NCI-H1048 (cell line): ENCODE measurements at regions not wholly inside any gene's neighbourhood (a gene's known extent, or its start where the extent isn't known, plus 50 kb on each side); places are given as distances from the start of the nearest gene placed in this dataset.
"Not testable (repeated sequence)": the region's sequence is repeated elsewhere in the genome, so short reads cannot be mapped to it uniquely, and the experiment has no call there.

ENCODE experiments used
- DNase-seq: peaks from one replicate; lab custom pipeline; 2025; lab: John Stamatoyannopoulos, UW

GRCh38 chr17:14621826-14622614 is 321.1 kb downstream of the HS3ST3B1 start:
- DNase-seq, result no peak

GRCh38 chr17:14619821-14620220 is 318.9 kb downstream of the HS3ST3B1 start:
- DNase-seq, result no peak

- no peak for DNase-seq
Measured at GRCh38 chr17:14616528-14616927, 315.6 kb downstream of the HS3ST3B1 start.

GRCh38 chr17:14605267-14605599 is 304.4 kb downstream of the HS3ST3B1 start:
- DNase-seq, result no peak

GRCh38 chr17:14604591-14605266 is 303.8 kb downstream of the HS3ST3B1 start:
- no peak for DNase-seq

- DNase-seq, result no peak
Measured at GRCh38 chr17:14596224-14596623, 295.3 kb downstream of the HS3ST3B1 start.

GRCh38 chr17:14595656-14596055 is 294.8 kb downstream of the HS3ST3B1 start:
- DNase-seq, result no peak

- no peak for DNase-seq
Measured at GRCh38 chr17:14594690-14595089, 293.8 kb downstream of the HS3ST3B1 start.

GRCh38 chr17:14593956-14594355 is 293.1 kb downstream of the HS3ST3B1 start:
- DNase-seq, result no peak

- DNase-seq, result no peak
Measured at GRCh38 chr17:14590459-14591250, 289.8 kb downstream of the HS3ST3B1 start.

- no peak for DNase-seq
Measured at GRCh38 chr17:14585099-14585498, 284.2 kb downstream of the HS3ST3B1 start.

- no peak for DNase-seq
Measured at GRCh38 chr17:14582996-14583395, 282.1 kb downstream of the HS3ST3B1 start.

GRCh38 chr17:14581186-14581830 is 280.4 kb downstream of the HS3ST3B1 start:
- DNase-seq, result no peak

- no peak for DNase-seq
Measured at GRCh38 chr17:14580499-14580898, 279.6 kb downstream of the HS3ST3B1 start.

GRCh38 chr17:14579716-14580115 is 278.8 kb downstream of the HS3ST3B1 start:
- DNase-seq, result no peak

- no peak for DNase-seq
Measured at GRCh38 chr17:14575471-14575953, 274.6 kb downstream of the HS3ST3B1 start.

GRCh38 chr17:14560325-14560724 is 259.4 kb downstream of the HS3ST3B1 start:
- not testable (repeated sequence) for DNase-seq

- DNase-seq, result no peak
Measured at GRCh38 chr17:14559264-14560119, 258.6 kb downstream of the HS3ST3B1 start.

- DNase-seq, result no peak
Measured at GRCh38 chr17:14557480-14557879, 256.6 kb downstream of the HS3ST3B1 start.

- DNase-seq, result no peak
Measured at GRCh38 chr17:14553847-14554246, 253.0 kb downstream of the HS3ST3B1 start.

GRCh38 chr17:14552306-14552705 is 251.4 kb downstream of the HS3ST3B1 start:
- DNase-seq, result no peak
